ENCODE measurements at regions not wholly inside any gene's neighbourhood (a gene's known extent, or its start where the extent isn't known, plus 50 kb on each side); places are given as distances from the start of the nearest gene placed in this dataset.

DNA sequence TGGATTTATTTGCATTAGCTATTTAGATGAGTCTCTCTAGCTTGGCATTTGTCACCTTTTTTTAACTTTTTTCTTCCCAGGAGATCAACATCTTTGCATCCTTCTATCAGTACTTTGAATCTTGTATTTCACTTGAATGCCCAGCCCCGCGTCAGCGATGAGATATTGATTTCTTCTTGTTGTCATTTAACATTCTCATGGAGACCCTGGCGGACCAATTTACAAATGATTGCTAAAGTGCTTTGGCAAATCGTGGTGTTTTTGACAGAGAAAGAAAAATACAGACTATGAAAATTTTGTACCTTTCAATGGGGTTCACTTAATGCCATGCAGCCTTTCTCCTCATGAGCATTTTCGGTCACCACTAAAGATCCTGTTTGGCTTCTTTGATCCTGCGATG is 269.7 kb downstream of the ABCC12 start:
- TF ChIP-seq, protein P1, sequence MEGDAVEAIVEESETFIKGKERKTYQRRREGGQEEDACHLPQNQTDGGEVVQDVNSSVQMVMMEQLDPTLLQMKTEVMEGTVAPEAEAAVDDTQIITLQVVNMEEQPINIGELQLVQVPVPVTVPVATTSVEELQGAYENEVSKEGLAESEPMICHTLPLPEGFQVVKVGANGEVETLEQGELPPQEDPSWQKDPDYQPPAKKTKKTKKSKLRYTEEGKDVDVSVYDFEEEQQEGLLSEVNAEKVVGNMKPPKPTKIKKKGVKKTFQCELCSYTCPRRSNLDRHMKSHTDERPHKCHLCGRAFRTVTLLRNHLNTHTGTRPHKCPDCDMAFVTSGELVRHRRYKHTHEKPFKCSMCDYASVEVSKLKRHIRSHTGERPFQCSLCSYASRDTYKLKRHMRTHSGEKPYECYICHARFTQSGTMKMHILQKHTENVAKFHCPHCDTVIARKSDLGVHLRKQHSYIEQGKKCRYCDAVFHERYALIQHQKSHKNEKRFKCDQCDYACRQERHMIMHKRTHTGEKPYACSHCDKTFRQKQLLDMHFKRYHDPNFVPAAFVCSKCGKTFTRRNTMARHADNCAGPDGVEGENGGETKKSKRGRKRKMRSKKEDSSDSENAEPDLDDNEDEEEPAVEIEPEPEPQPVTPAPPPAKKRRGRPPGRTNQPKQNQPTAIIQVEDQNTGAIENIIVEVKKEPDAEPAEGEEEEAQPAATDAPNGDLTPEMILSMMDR (conservative IDR thresholded peaks at IDR 0.05 in 1 of 2, IDR thresholded peaks at IDR 0.05 in 1 of 2; ENCODE audit: extremely low read depth in 1 of 2, insufficient read depth in 1 of 2, low read depth in 1 of 2, low read length in 2 of 2) = no peak
- no peak for TF ChIP-seq EZH2 (IDR thresholded peaks at IDR 0.05; ENCODE audit: borderline replicate concordance, low read length)

All from mammary epithelial cell (primary cell).